ENCODE measurements at regions not wholly inside any gene's neighbourhood (a gene's known extent, or its start where the extent isn't known, plus 50 kb on each side); places are given as distances from the start of the nearest gene placed in this dataset.
"Not testable (repeated sequence)": the region's sequence is repeated elsewhere in the genome, so short reads cannot be mapped to it uniquely, and the experiment has no call there.

- H3K27me3 Mint-ChIP-seq (ENCODE audit: low read depth), result no peaks in the 10 kb centered on the region
- no peak overlapping the region for H3K27ac Mint-ChIP-seq
Observed at GRCh38 chr4:20172070-20172760, 79.5 kb upstream of the SLIT2 start.

GRCh38 chr4:20166544-20166943, 85.2 kb upstream of the SLIT2 start:
- H3K36me3 Mint-ChIP-seq (ENCODE audit: low read depth), result no peaks in the 10 kb centered on the region
- no peak overlapping the region for H3K27ac Mint-ChIP-seq
- no peaks in the 10 kb centered on the region for H3K4me1 Mint-ChIP-seq
- TF ChIP-seq CTCF (IDR thresholded peaks at IDR 0.05; ENCODE audit: unreplicated experiment in 3 of 3), result no peak
- no peak overlapping the region for H3K4me3 Mint-ChIP-seq
- no peaks in the 10 kb centered on the region for H3K27me3 Mint-ChIP-seq (ENCODE audit: low read depth)
- H3K9me3 Mint-ChIP-seq, result no peaks in the 10 kb centered on the region

More at GRCh38 chr4:20172070-20172760, 79.5 kb upstream of the SLIT2 start:
- Mint-ChIP-seq H3K4me3 (no peak overlapping the region), H3K9me3 (peaks cover 15% of the 10 kb centered on the region), H3K36me3 (ENCODE audit: low read depth) (no peaks in the 10 kb centered on the region), H3K4me1 (no peaks in the 10 kb centered on the region)
- TF ChIP-seq CTCF (IDR thresholded peaks at IDR 0.05; ENCODE audit: unreplicated experiment in 3 of 3), result no peak

GRCh38 chr4:20159516-20159915, 92.2 kb upstream of the SLIT2 start:
- Mint-ChIP-seq H3K27me3 (ENCODE audit: low read depth) (peaks cover 3% of the 10 kb centered on the region), H3K27ac (no peak overlapping the region), H3K4me1 (no peaks in the 10 kb centered on the region), H3K36me3 (ENCODE audit: low read depth) (no peaks in the 10 kb centered on the region), H3K9me3 (peaks cover 2% of the 10 kb centered on the region), H3K4me3 (no peak overlapping the region)
- no peak for TF ChIP-seq CTCF (IDR thresholded peaks at IDR 0.05; ENCODE audit: unreplicated experiment in 3 of 3)

- no peak for TF ChIP-seq CTCF (IDR thresholded peaks at IDR 0.05; ENCODE audit: unreplicated experiment in 3 of 3)
- Mint-ChIP-seq H3K27me3 (ENCODE audit: low read depth) (peaks cover 3% of the 10 kb centered on the region), H3K27ac (no peak overlapping the region), H3K9me3 (peaks cover 2% of the 10 kb centered on the region), H3K4me1 (no peaks in the 10 kb centered on the region), H3K36me3 (ENCODE audit: low read depth) (no peaks in the 10 kb centered on the region), H3K4me3 (no peak overlapping the region)
Observed at GRCh38 chr4:20158195-20158594, 93.5 kb upstream of the SLIT2 start.

- Mint-ChIP-seq H3K4me3 (no peak overlapping the region), H3K9me3 (peaks cover 2% of the 10 kb centered on the region), H3K27ac (no peak overlapping the region), H3K27me3 (ENCODE audit: low read depth) (peaks cover 2% of the 10 kb centered on the region), H3K36me3 (ENCODE audit: low read depth) (no peaks in the 10 kb centered on the region), H3K4me1 (no peaks in the 10 kb centered on the region)
- no peak for TF ChIP-seq CTCF (IDR thresholded peaks at IDR 0.05; ENCODE audit: unreplicated experiment in 3 of 3)
Observed at GRCh38 chr4:20151436-20151835, 100.3 kb upstream of the SLIT2 start.

GRCh38 chr4:20149143-20149542, 102.6 kb upstream of the SLIT2 start:
- peaks cover 18% of the 10 kb centered on the region for H3K9me3 Mint-ChIP-seq
- H3K27me3 Mint-ChIP-seq (ENCODE audit: low read depth); H3K4me3 Mint-ChIP-seq; H3K27ac Mint-ChIP-seq; H3K36me3 Mint-ChIP-seq (ENCODE audit: low read depth); H3K4me1 Mint-ChIP-seq: not testable (repeated sequence)
